Osteocyte (in vitro differentiated cells): ENCODE measurements at regions not wholly inside any gene's neighbourhood (a gene's known extent, or its start where the extent isn't known, plus 50 kb on each side); places are given as distances from the start of the nearest gene placed in this dataset.

ENCODE experiments used
- DNase-seq: peaks from one replicate; pipeline ENCODE4 v3.0.0; 2021; ENCODE audit warnings: mixed read lengths; ENCODE audit not compliant: unreplicated experiment; ENCODE audit errors: extremely low spot score
- H3K27ac Mint-ChIP-seq: one replicate; pipeline ENCODE4 v1.8.0; 2021; ENCODE audit warnings: mild to moderate bottlenecking, mixed read lengths; ENCODE audit not compliant: unreplicated experiment
- H3K27me3 Mint-ChIP-seq: one replicate; pipeline ENCODE4 v1.8.0; 2021; ENCODE audit warnings: mixed read lengths; ENCODE audit not compliant: unreplicated experiment
- H3K36me3 Mint-ChIP-seq: one replicate; pipeline ENCODE4 v1.8.0; 2021; ENCODE audit warnings: mixed read lengths; ENCODE audit not compliant: unreplicated experiment
- H3K4me1 Mint-ChIP-seq: one replicate; pipeline ENCODE4 v1.8.0; 2021; ENCODE audit warnings: mixed read lengths; ENCODE audit not compliant: unreplicated experiment
- H3K4me3 Mint-ChIP-seq: one replicate; pipeline ENCODE4 v1.8.0; 2021; ENCODE audit warnings: mild to moderate bottlenecking, moderate library complexity, mixed read lengths; ENCODE audit not compliant: unreplicated experiment
- H3K9me3 Mint-ChIP-seq: one replicate; pipeline ENCODE4 v1.8.0; 2021; ENCODE audit warnings: mixed read lengths; ENCODE audit not compliant: unreplicated experiment
- TF ChIP-seq, protein P1 (sequence below): fragments of 200-600 bp; sonication (generic); IDR thresholded peaks from 2 replicates; pipeline ENCODE4 v1.5.0; 2021; ENCODE audit warnings: antibody characterized with exemption, mild to moderate bottlenecking, moderate library complexity

DNA sequence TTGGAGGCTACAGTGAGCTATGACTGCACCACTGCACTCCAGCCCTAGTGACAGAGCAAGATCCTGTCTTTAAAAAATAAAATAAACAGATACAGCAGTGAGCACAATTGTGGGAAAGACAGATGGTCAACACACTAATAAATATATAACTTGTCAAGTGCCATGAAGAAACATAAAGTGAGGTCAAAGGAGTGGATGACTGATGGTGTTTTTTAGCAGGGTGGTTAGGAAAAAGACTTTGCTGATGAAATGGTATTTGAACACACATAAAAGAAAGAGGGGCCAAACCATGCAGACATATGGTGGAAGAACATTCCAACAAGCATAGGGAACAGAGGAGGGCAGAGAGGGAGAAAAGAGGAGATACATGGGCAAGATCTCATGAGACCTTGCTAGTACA, 392.7 kb upstream of the AUTS2 start:
- H3K36me3 Mint-ChIP-seq: no peaks in the 10 kb centered on the region
- H3K9me3 Mint-ChIP-seq: peaks cover 9% of the 10 kb centered on the region
- peaks cover 11% of the 10 kb centered on the region for H3K27me3 Mint-ChIP-seq
- H3K4me1 Mint-ChIP-seq: no peaks in the 10 kb centered on the region
- TF ChIP-seq, protein P1, sequence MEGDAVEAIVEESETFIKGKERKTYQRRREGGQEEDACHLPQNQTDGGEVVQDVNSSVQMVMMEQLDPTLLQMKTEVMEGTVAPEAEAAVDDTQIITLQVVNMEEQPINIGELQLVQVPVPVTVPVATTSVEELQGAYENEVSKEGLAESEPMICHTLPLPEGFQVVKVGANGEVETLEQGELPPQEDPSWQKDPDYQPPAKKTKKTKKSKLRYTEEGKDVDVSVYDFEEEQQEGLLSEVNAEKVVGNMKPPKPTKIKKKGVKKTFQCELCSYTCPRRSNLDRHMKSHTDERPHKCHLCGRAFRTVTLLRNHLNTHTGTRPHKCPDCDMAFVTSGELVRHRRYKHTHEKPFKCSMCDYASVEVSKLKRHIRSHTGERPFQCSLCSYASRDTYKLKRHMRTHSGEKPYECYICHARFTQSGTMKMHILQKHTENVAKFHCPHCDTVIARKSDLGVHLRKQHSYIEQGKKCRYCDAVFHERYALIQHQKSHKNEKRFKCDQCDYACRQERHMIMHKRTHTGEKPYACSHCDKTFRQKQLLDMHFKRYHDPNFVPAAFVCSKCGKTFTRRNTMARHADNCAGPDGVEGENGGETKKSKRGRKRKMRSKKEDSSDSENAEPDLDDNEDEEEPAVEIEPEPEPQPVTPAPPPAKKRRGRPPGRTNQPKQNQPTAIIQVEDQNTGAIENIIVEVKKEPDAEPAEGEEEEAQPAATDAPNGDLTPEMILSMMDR: no peak
- DNase-seq: no peak
- H3K4me3 Mint-ChIP-seq: no peak overlapping the region
- no peak overlapping the region for H3K27ac Mint-ChIP-seq

DNA sequence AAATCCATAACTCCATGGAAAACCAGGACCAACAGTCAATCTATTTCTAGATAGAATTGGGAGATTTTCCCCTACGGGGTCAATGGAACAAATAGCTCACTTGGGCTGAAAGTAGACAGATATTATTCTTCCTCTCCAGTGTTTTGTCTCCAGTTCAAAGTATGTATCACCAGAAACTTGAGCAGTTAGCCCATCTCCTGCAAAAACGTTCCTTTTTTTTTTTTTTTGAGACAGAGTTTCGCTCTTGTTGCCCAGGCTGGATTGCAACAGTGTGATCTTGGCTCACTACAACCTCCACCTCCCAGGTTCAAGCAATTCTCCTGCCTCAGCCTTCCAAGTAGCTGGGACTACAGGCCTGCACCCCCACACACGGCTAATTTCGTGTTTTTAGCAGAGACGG, 390.0 kb upstream of the AUTS2 start:
- H3K4me3 Mint-ChIP-seq: no peak overlapping the region
- DNase-seq: no peak
- peaks cover 11% of the 10 kb centered on the region for H3K27me3 Mint-ChIP-seq
- H3K9me3 Mint-ChIP-seq: no peaks in the 10 kb centered on the region
- TF ChIP-seq, protein P1: no peak
- H3K4me1 Mint-ChIP-seq: no peaks in the 10 kb centered on the region
- no peak overlapping the region for H3K27ac Mint-ChIP-seq
- H3K36me3 Mint-ChIP-seq: no peaks in the 10 kb centered on the region

DNA sequence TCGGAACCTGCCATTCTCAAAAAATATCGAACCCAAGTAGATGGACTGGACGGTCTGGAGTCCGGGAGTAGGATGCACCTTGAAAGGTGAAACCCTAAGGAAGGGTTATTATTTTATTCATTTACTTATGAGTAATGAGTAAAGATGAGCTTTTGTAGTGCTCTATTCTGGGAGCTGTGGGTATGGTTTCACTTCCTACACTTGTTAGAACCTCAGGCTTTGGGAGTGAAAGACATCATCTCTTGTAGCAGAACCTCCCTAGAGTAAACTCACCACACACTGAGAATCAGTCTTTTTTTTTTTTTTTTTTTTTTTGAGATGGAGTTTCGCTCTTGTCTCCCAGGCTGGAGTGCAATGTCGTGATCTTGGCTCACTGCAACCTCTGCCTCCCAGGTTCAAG, 389.4 kb upstream of the AUTS2 start:
- no peak overlapping the region for H3K4me3 Mint-ChIP-seq
- H3K36me3 Mint-ChIP-seq: no peaks in the 10 kb centered on the region
- TF ChIP-seq, protein P1: no peak
- peaks cover 14% of the 10 kb centered on the region for H3K27me3 Mint-ChIP-seq
- DNase-seq: no peak
- H3K27ac Mint-ChIP-seq: no peak overlapping the region
- H3K4me1 Mint-ChIP-seq: no peaks in the 10 kb centered on the region
- H3K9me3 Mint-ChIP-seq: no peaks in the 10 kb centered on the region

GRCh38 chr7:69211336-69211735, 386.9 kb upstream of the AUTS2 start:
- TF ChIP-seq, protein P1: no peak
- Mint-ChIP-seq H3K27ac (no peak overlapping the region), H3K4me3 (no peak overlapping the region), H3K36me3 (no peaks in the 10 kb centered on the region), H3K9me3 (no peaks in the 10 kb centered on the region), H3K4me1 (no peaks in the 10 kb centered on the region), H3K27me3 (peaks cover 14% of the 10 kb centered on the region)
- no peak for DNase-seq

DNA sequence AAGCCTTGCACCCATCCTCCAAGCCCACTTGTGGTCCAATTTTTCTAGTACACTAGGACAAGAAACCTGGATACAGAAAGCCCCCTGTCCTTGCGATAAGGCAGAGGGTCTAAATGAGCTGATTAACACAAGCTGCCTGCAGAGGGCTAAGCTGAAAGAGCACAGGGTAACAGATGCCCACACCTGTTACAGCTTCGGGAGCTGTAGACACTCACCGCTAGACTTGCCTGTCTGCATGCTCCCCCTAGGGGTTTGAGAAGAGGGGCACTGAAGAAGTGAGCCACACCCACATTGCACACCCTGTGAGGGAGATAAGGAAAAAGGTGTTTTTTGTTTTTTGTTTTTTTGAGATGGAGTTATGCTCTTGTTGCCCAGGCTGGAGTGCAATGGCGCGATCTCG, 386.5 kb upstream of the AUTS2 start:
- Mint-ChIP-seq H3K9me3 (no peaks in the 10 kb centered on the region), H3K4me3 (no peak overlapping the region), H3K27ac (no peak overlapping the region), H3K4me1 (no peaks in the 10 kb centered on the region), H3K27me3 (peaks cover 14% of the 10 kb centered on the region), H3K36me3 (no peaks in the 10 kb centered on the region)
- no peak for DNase-seq
- TF ChIP-seq, protein P1: no peak
